Suprapubic skin (tissue), 4 donors: ENCODE measurements at regions not wholly inside any gene's neighbourhood (a gene's known extent, or its start where the extent isn't known, plus 50 kb on each side); places are given as distances from the start of the nearest gene placed in this dataset.

Experiments
- DNase-seq, 2 donors: peaks; one replicate each; pipeline ENCODE4 v3.0.0-alpha.2; 2019; ENCODE audit warnings: low spot score in 2 of 2
- H3K27ac ChIP-seq: fragments of 200-600 bp; sonication (generic); one replicate; pipeline ENCODE4 v1.5.1; 2019
- H3K27me3 ChIP-seq: fragments of 200-600 bp; sonication (generic); one replicate; pipeline ENCODE4 v1.5.1; 2019
- H3K36me3 ChIP-seq: fragments of 200-600 bp; sonication (generic); one replicate; pipeline ENCODE4 v1.5.1; 2019
- H3K4me1 ChIP-seq: fragments of 200-600 bp; sonication (generic); one replicate; pipeline ENCODE4 v1.5.1; 2019
- H3K4me3 ChIP-seq: fragments of 200-600 bp; sonication (generic); one replicate; pipeline ENCODE4 v1.5.1; 2019; ENCODE audit warnings: mild to moderate bottlenecking
- H3K9me3 ChIP-seq: fragments of 200-600 bp; sonication (generic); one replicate; pipeline ENCODE4 v1.5.1; 2019
- CTCF ChIP-seq, 2 donors: fragments of 200-600 bp in 1 of 2; fragments of 450-650 bp in 1 of 2; sonication (generic) in 1 of 2; IDR thresholded peaks; one replicate each; pipeline ENCODE4 v1.5.1; 2016 to 2019; ENCODE audit warnings: antibody characterized with exemption in 2 of 2, mild to moderate bottlenecking in 1 of 2, moderate library complexity in 1 of 2
- EP300 ChIP-seq: sonication (generic); formaldehyde crosslinking; IDR thresholded peaks from one replicate; pipeline ENCODE4 v1.6.1; 2017; ENCODE audit warnings: antibody characterized with exemption
- POLR2A ChIP-seq, 2 donors: fragments of 450-650 bp; IDR thresholded peaks; one replicate each; pipeline ENCODE4 v1.6.1; 2017; ENCODE audit warnings: antibody characterized with exemption in 2 of 2, mild to moderate bottlenecking in 2 of 2, moderate library complexity in 2 of 2
- POLR2AphosphoS5 ChIP-seq, 3 donors: sonication (generic); formaldehyde crosslinking; IDR thresholded peaks; one replicate each; pipeline ENCODE4 v1.6.1; 2017; ENCODE audit warnings: antibody characterized with exemption in 3 of 3
- WGBS: methylation state at CpG from one replicate; pipeline ENCODE4 v1.1.5; 2018; 5-methylcytosine and 5-hydroxymethylcytosine counted together

- Histone ChIP-seq H3K36me3 (no peaks in the 10 kb centered on the region), H3K4me1 (no peaks in the 10 kb centered on the region), H3K4me3 (no peak overlapping the region), H3K27me3 (no peaks in the 10 kb centered on the region), H3K27ac (no peak overlapping the region), H3K9me3 (peaks cover 4% of the 10 kb centered on the region)
- no peak for DNase-seq
- TF ChIP-seq POLR2AphosphoS5 (IDR thresholded peaks at IDR 0.05) (no peak), EP300 (no peak), POLR2A (IDR thresholded peaks at IDR 0.05) (no peak), CTCF (IDR thresholded peaks at IDR 0.05) (no peak)
- 48% methylated on average over 1 of the region's 1 CpG for WGBS
Measured at GRCh38 chr6:68158256-68158655, 476.8 kb upstream of the ADGRB3 start.

- H3K36me3 ChIP-seq = no peaks in the 10 kb centered on the region
- H3K9me3 ChIP-seq = peaks cover 11% of the 10 kb centered on the region
- H3K27ac ChIP-seq = no peak overlapping the region
- H3K4me3 ChIP-seq = no peak overlapping the region
- H3K27me3 ChIP-seq = no peaks in the 10 kb centered on the region
- no peaks in the 10 kb centered on the region for H3K4me1 ChIP-seq
- DNase-seq = no peak
- TF ChIP-seq POLR2AphosphoS5 (IDR thresholded peaks at IDR 0.05) = no peak
- TF ChIP-seq POLR2A (IDR thresholded peaks at IDR 0.05) = no peak
- no peak for TF ChIP-seq EP300
- TF ChIP-seq CTCF (IDR thresholded peaks at IDR 0.05) = no peak
Measured at GRCh38 chr6:68144667-68145066, 490.4 kb upstream of the ADGRB3 start.

- Histone ChIP-seq H3K4me1 (no peaks in the 10 kb centered on the region), H3K36me3 (no peaks in the 10 kb centered on the region), H3K9me3 (peaks cover 8% of the 10 kb centered on the region), H3K4me3 (no peak overlapping the region), H3K27ac (no peak overlapping the region), H3K27me3 (no peaks in the 10 kb centered on the region)
- DNase-seq = no peak
- TF ChIP-seq POLR2A (IDR thresholded peaks at IDR 0.05) (no peak), POLR2AphosphoS5 (IDR thresholded peaks at IDR 0.05) (no peak), EP300 (no peak), CTCF (IDR thresholded peaks at IDR 0.05) (no peak)
- 89% methylated on average over 1 of the region's 1 CpG for WGBS
Measured at GRCh38 chr6:68141190-68141589, 493.9 kb upstream of the ADGRB3 start.

- Histone ChIP-seq H3K27ac (no peak overlapping the region), H3K4me1 (no peaks in the 10 kb centered on the region), H3K4me3 (no peak overlapping the region), H3K9me3 (peaks cover 8% of the 10 kb centered on the region), H3K27me3 (no peaks in the 10 kb centered on the region), H3K36me3 (no peaks in the 10 kb centered on the region)
- TF ChIP-seq EP300 (no peak), POLR2A (IDR thresholded peaks at IDR 0.05) (no peak), POLR2AphosphoS5 (IDR thresholded peaks at IDR 0.05) (no peak), CTCF (IDR thresholded peaks at IDR 0.05) (no peak)
- no peak for DNase-seq
- 31% methylated on average over 1 of the region's 1 CpG for WGBS
Measured at GRCh38 chr6:68139130-68139529, 496.0 kb upstream of the ADGRB3 start.

GRCh38 chr6:68134796-68135195 lies 500.3 kb upstream of the ADGRB3 start:
- Histone ChIP-seq H3K4me3 (no peak overlapping the region), H3K27me3 (no peaks in the 10 kb centered on the region), H3K36me3 (no peaks in the 10 kb centered on the region), H3K27ac (no peak overlapping the region), H3K4me1 (no peaks in the 10 kb centered on the region), H3K9me3 (peaks cover 2% of the 10 kb centered on the region)
- TF ChIP-seq POLR2A (IDR thresholded peaks at IDR 0.05) (no peak), CTCF (IDR thresholded peaks at IDR 0.05) (no peak), EP300 (no peak), POLR2AphosphoS5 (IDR thresholded peaks at IDR 0.05) (no peak)
- no peak for DNase-seq
- WGBS = 85% methylated on average over 4 of the region's 4 CpGs
